Hepatocyte (in vitro differentiated cells): ENCODE measurements at regions not wholly inside any gene's neighbourhood (a gene's known extent, or its start where the extent isn't known, plus 50 kb on each side); places are given as distances from the start of the nearest gene placed in this dataset.

Experiments
- DNase-seq: peaks from one replicate; pipeline ENCODE4 v3.0.0-alpha.2; 2016; ENCODE audit warnings: low spot score
- H2AFZ ChIP-seq: fragments of 200-600 bp; sonication (generic); 2 replicates; pipeline ENCODE4 v1.6.0; 2016; ENCODE audit warnings: antibody characterized with exemption, mild to moderate bottlenecking
- H3K27ac ChIP-seq: fragments of 200-600 bp; sonication (generic); 2 replicates; pipeline ENCODE4 v1.5.1; 2016; ENCODE audit warnings: mild to moderate bottlenecking
- H3K27me3 ChIP-seq: fragments of 200-600 bp; sonication (generic); 2 replicates; pipeline ENCODE4 v1.6.1; 2016
- H3K36me3 ChIP-seq: fragments of 200-600 bp; sonication (generic); replicated peaks from 2 replicates; pipeline ENCODE4 v1.5.1; 2016; ENCODE audit warnings: low read depth; ENCODE audit not compliant: insufficient read depth
- H3K4me1 ChIP-seq: fragments of 200-600 bp; sonication (generic); 2 replicates; pipeline ENCODE4 v1.5.1; 2016; ENCODE audit warnings: mild to moderate bottlenecking, moderate library complexity; ENCODE audit not compliant: insufficient read depth
- H3K4me2 ChIP-seq: fragments of 200-600 bp; sonication (generic); 2 replicates; pipeline ENCODE4 v1.6.0; 2016
- H3K4me3 ChIP-seq: fragments of 200-600 bp; sonication (generic); 2 replicates; pipeline ENCODE4 v1.5.1; 2016; ENCODE audit warnings: mild to moderate bottlenecking
- H3K79me2 ChIP-seq: fragments of 200-600 bp; sonication (generic); 2 replicates; pipeline ENCODE4 v1.6.0; 2017; ENCODE audit warnings: mild to moderate bottlenecking
- H3K9me2 ChIP-seq: fragments of 200-600 bp; sonication (generic); replicated peaks from 2 replicates; pipeline ENCODE4 v1.6.0; 2017; ENCODE audit warnings: mild to moderate bottlenecking; ENCODE audit not compliant: insufficient read depth
- H3K9me3 ChIP-seq: fragments of 200-600 bp; sonication (generic); 2 replicates; pipeline ENCODE4 v1.5.1; 2016; ENCODE audit warnings: low read depth, mild to moderate bottlenecking
- H4K20me1 ChIP-seq: fragments of 200-600 bp; sonication (generic); 2 replicates; pipeline ENCODE4 v1.6.0; 2016; ENCODE audit warnings: mild to moderate bottlenecking; ENCODE audit not compliant: insufficient read depth, poor library complexity, severe bottlenecking
- CTCF ChIP-seq: fragments of 200-600 bp; sonication (generic); IDR thresholded peaks from 2 replicates; pipeline ENCODE4 v1.5.1; 2016; ENCODE audit warnings: antibody characterized with exemption, mild to moderate bottlenecking; ENCODE audit not compliant: poor library complexity
- EZH2 ChIP-seq: fragments of 200-600 bp; sonication (generic); IDR thresholded peaks from 2 replicates; pipeline ENCODE4 v1.6.1; 2016; ENCODE audit warnings: antibody characterized with exemption, mild to moderate bottlenecking, borderline replicate concordance
- EZH2phosphoT487 ChIP-seq: fragments of 200-600 bp; sonication (generic); IDR thresholded peaks from one replicate; pipeline ENCODE4 v1.6.1; 2018; ENCODE audit warnings: antibody characterized with exemption, mild to moderate bottlenecking, low read depth, moderate library complexity; ENCODE audit not compliant: unreplicated experiment, severe bottlenecking
- WGBS: methylation state at CpG from one replicate; pipeline ENCODE4 v1.1.6; 2016; ENCODE audit warnings: low lambda C conversion rate; ENCODE audit errors: missing lambda C conversion rate; 5-methylcytosine and 5-hydroxymethylcytosine counted together

- 86% methylated on average over 2 of the region's 2 CpGs for WGBS
Observed at GRCh38 chr10:111379534-111380187, 302.8 kb downstream of the ADRA2A start.

GRCh38 chr10:111384556-111384955 is 307.7 kb downstream of the ADRA2A start:
- Histone ChIP-seq H2AFZ (no peak overlapping the region), H3K4me3 (no peak overlapping the region), H4K20me1 (no peaks in the 10 kb centered on the region), H3K4me2 (no peak overlapping the region), H3K36me3 (no peaks in the 10 kb centered on the region), H3K27ac (no peak overlapping the region), H3K4me1 (no peaks in the 10 kb centered on the region), H3K9me3 (no peaks in the 10 kb centered on the region), H3K27me3 (no peaks in the 10 kb centered on the region), H3K9me2 (no peaks in the 10 kb centered on the region), H3K79me2 (no peaks in the 10 kb centered on the region)
- DNase-seq, result no peak
- TF ChIP-seq EZH2 (no peak), CTCF (no peak), EZH2phosphoT487 (no peak)

More at GRCh38 chr10:111379534-111380187, 302.8 kb downstream of the ADRA2A start:
- Histone ChIP-seq H2AFZ (no peak overlapping the region), H3K4me3 (no peak overlapping the region), H3K4me2 (no peak overlapping the region), H3K4me1 (no peaks in the 10 kb centered on the region), H3K27me3 (no peaks in the 10 kb centered on the region), H3K9me2 (no peaks in the 10 kb centered on the region), H3K79me2 (no peaks in the 10 kb centered on the region), H4K20me1 (no peaks in the 10 kb centered on the region), H3K9me3 (no peaks in the 10 kb centered on the region), H3K27ac (no peak overlapping the region), H3K36me3 (no peaks in the 10 kb centered on the region)
- TF ChIP-seq CTCF, result no peak
- no peak for TF ChIP-seq EZH2
- TF ChIP-seq EZH2phosphoT487, result no peak
- no peak for DNase-seq

GRCh38 chr10:111390813-111391563 is 314.2 kb downstream of the ADRA2A start:
- DNase-seq, result no peak
- Histone ChIP-seq H3K4me3 (no peak overlapping the region), H3K36me3 (no peaks in the 10 kb centered on the region), H3K4me2 (no peak overlapping the region), H3K27me3 (no peaks in the 10 kb centered on the region), H3K27ac (no peak overlapping the region), H3K9me2 (no peaks in the 10 kb centered on the region), H3K4me1 (no peaks in the 10 kb centered on the region), H3K79me2 (no peaks in the 10 kb centered on the region), H3K9me3 (no peaks in the 10 kb centered on the region), H2AFZ (no peak overlapping the region), H4K20me1 (no peaks in the 10 kb centered on the region)
- WGBS, result 88% methylated on average over 5 of the region's 5 CpGs
- no peak for TF ChIP-seq EZH2phosphoT487
- TF ChIP-seq EZH2, result no peak
- no peak for TF ChIP-seq CTCF
